ENCODE measurements at regions not wholly inside any gene's neighbourhood (a gene's known extent, or its start where the extent isn't known, plus 50 kb on each side); places are given as distances from the start of the nearest gene placed in this dataset.
A peak's percentile ranks its signal among the peaks of the same experiment; 100 is the strongest.
"Not testable (repeated sequence)": the region's sequence is repeated elsewhere in the genome, so short reads cannot be mapped to it uniquely, and the experiment has no call there.

- TF ChIP-seq CTCF (IDR thresholded peaks at IDR 0.05; ENCODE audit: control insufficient read depth, insufficient read depth, low read depth, low read length, missing control alignments) = no peak
- no peak overlapping the region for H3K4me3 ChIP-seq (ENCODE audit: control insufficient read depth, low read depth, low read length)
- DNase-seq (ENCODE audit: low read depth) = no peak
Measured at GRCh38 chr1:148347781-148348180, 135.3 kb downstream of the PPIAL4G start.

- TF ChIP-seq CTCF (IDR thresholded peaks at IDR 0.05; ENCODE audit: control insufficient read depth, insufficient read depth, low read depth, low read length, missing control alignments) = peak; percentile 54
- DNase-seq (ENCODE audit: low read depth); H3K4me3 ChIP-seq (ENCODE audit: control insufficient read depth, low read depth, low read length): not testable (repeated sequence)
Measured at GRCh38 chr1:148345659-148346151, 137.4 kb downstream of the PPIAL4G start.

GRCh38 chr1:148344651-148345050 is 138.5 kb downstream of the PPIAL4G start:
- DNase-seq (ENCODE audit: low read depth); H3K4me3 ChIP-seq (ENCODE audit: control insufficient read depth, low read depth, low read length): not testable (repeated sequence)

- DNase-seq (ENCODE audit: low read depth); H3K4me3 ChIP-seq (ENCODE audit: control insufficient read depth, low read depth, low read length): not testable (repeated sequence)
Measured at GRCh38 chr1:148341729-148342128, 141.4 kb downstream of the PPIAL4G start.

- not testable (repeated sequence) for DNase-seq (ENCODE audit: low read depth); H3K4me3 ChIP-seq (ENCODE audit: control insufficient read depth, low read depth, low read length)
Measured at GRCh38 chr1:148336121-148336918, 146.8 kb downstream of the PPIAL4G start.

- no peak for DNase-seq (ENCODE audit: low read depth)
- peak overlapping the region; percentile 52 for H3K4me3 ChIP-seq (ENCODE audit: control insufficient read depth, low read depth, low read length)
- TF ChIP-seq CTCF (IDR thresholded peaks at IDR 0.05; ENCODE audit: control insufficient read depth, insufficient read depth, low read depth, low read length, missing control alignments) = no peak
Measured at GRCh38 chr1:148334339-148335130, 148.6 kb downstream of the PPIAL4G start.

GRCh38 chr1:148333875-148334338 is 149.2 kb downstream of the PPIAL4G start:
- no peak for TF ChIP-seq CTCF (IDR thresholded peaks at IDR 0.05; ENCODE audit: control insufficient read depth, insufficient read depth, low read depth, low read length, missing control alignments)
- H3K4me3 ChIP-seq (ENCODE audit: control insufficient read depth, low read depth, low read length) = peak overlapping the region; percentile 52
- no peak for DNase-seq (ENCODE audit: low read depth)

GRCh38 chr1:148328884-148329283 is 154.2 kb downstream of the PPIAL4G start:
- no peak for DNase-seq (ENCODE audit: low read depth)
- no peak for TF ChIP-seq CTCF (IDR thresholded peaks at IDR 0.05; ENCODE audit: control insufficient read depth, insufficient read depth, low read depth, low read length, missing control alignments)
- no peak overlapping the region for H3K4me3 ChIP-seq (ENCODE audit: control insufficient read depth, low read depth, low read length)

GRCh38 chr1:148325031-148325430 is 158.1 kb downstream of the PPIAL4G start:
- not testable (repeated sequence) for H3K4me3 ChIP-seq (ENCODE audit: control insufficient read depth, low read depth, low read length); DNase-seq (ENCODE audit: low read depth)

GRCh38 chr1:148324465-148324864 is 158.6 kb downstream of the PPIAL4G start:
- DNase-seq (ENCODE audit: low read depth); H3K4me3 ChIP-seq (ENCODE audit: control insufficient read depth, low read depth, low read length): not testable (repeated sequence)

GRCh38 chr1:148320079-148320478 is 163.0 kb downstream of the PPIAL4G start:
- DNase-seq (ENCODE audit: low read depth); H3K4me3 ChIP-seq (ENCODE audit: control insufficient read depth, low read depth, low read length): not testable (repeated sequence)

Measured in AG09309 (cell line).